SK-N-SH (cell line): ENCODE measurements at regions not wholly inside any gene's neighbourhood (a gene's known extent, or its start where the extent isn't known, plus 50 kb on each side); places are given as distances from the start of the nearest gene placed in this dataset.

Experiments
- CTCF ChIP-seq: fragments of 200-600 bp; sonication (generic); IDR thresholded peaks from 2 replicates; pipeline ENCODE4 v1.6.1; 2017; ENCODE audit warnings: antibody characterized with exemption, mild to moderate bottlenecking, moderate library complexity
- ELF1 ChIP-seq: IDR thresholded peaks from 2 replicates; pipeline ENCODE4 v1.4.0; 2012
- JUND ChIP-seq: IDR thresholded peaks from 2 replicates; pipeline ENCODE4 v1.4.0; 2012
- TAF1 ChIP-seq: IDR thresholded peaks from 2 replicates; pipeline ENCODE4 v1.6.1; 2012; ENCODE audit warnings: low read depth, mild to moderate bottlenecking, low read length, moderate library complexity, borderline replicate concordance

- TF ChIP-seq CTCF (no peak), TAF1 (no peak), ELF1 (no peak), JUND (no peak)
Observed at GRCh38 chr5:5828619-5829018, 406.1 kb downstream of the ICE1 start.
